ENCODE measurements at regions not wholly inside any gene's neighbourhood (a gene's known extent, or its start where the extent isn't known, plus 50 kb on each side); places are given as distances from the start of the nearest gene placed in this dataset.

DNA sequence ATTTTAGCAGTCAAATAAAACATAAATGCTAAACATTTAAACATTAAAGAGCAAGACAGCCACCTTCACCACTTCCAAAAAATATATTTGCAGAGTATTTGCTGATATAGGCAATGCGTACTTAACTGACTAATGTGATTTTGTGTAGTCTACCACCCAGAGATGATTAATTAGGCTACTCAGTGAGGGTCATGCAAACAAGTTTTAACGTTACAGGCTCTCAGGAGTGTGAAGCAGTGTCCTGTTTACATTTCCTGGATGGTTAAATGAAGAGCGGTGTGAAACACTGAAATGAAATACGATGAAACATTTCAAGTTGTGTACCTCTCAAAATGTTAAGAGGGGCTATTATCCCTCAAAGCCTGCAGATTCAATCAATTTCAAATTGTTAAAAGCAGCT lies 165.8 kb upstream of the LRIG3 start:
- Histone ChIP-seq H3K4me2 (no peak overlapping the region), H3K9me3 (no peaks in the 10 kb centered on the region), H3K4me1 (no peaks in the 10 kb centered on the region), H3K4me3 (no peak overlapping the region), H3K27ac (no peak overlapping the region)
- POLR2A ChIA-PET = no interaction called here
- CTCF ChIA-PET = interaction anchor here (1.2 to 5.8 kb wide), 7 partner anchors 8 to 1103 kb away, joined by 3 to 29 read pairs (median 3); no protein-coding TSS in a partner anchor
- DNase-seq (ENCODE audit: low read depth in 1 of 2, low spot score in 1 of 2) (no peak), FAIRE-seq (no peak), ATAC-seq (no peak)
- WGBS (ENCODE audit: missing lambda C conversion rate) = 65% methylated on average over 4 of the region's 4 CpGs
- TF ChIP-seq CBX2 (IDR thresholded peaks at IDR 0.05; ENCODE audit: borderline replicate concordance, low read depth) = no peak
- TF ChIP-seq RFX5 (IDR thresholded peaks at IDR 0.05) = no peak
- TF ChIP-seq, protein P1, sequence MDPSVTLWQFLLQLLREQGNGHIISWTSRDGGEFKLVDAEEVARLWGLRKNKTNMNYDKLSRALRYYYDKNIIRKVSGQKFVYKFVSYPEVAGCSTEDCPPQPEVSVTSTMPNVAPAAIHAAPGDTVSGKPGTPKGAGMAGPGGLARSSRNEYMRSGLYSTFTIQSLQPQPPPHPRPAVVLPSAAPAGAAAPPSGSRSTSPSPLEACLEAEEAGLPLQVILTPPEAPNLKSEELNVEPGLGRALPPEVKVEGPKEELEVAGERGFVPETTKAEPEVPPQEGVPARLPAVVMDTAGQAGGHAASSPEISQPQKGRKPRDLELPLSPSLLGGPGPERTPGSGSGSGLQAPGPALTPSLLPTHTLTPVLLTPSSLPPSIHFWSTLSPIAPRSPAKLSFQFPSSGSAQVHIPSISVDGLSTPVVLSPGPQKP (IDR thresholded peaks at IDR 0.05; ENCODE audit: low read depth, low read length) = no peak
- TF ChIP-seq KDM5A (IDR thresholded peaks at IDR 0.05) = no peak
- TF ChIP-seq ESRRA (IDR thresholded peaks at IDR 0.05; ENCODE audit: borderline replicate concordance, low read length) = no peak
- TF ChIP-seq, protein P2, sequence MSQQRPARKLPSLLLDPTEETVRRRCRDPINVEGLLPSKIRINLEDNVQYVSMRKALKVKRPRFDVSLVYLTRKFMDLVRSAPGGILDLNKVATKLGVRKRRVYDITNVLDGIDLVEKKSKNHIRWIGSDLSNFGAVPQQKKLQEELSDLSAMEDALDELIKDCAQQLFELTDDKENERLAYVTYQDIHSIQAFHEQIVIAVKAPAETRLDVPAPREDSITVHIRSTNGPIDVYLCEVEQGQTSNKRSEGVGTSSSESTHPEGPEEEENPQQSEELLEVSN (IDR thresholded peaks at IDR 0.05; ENCODE audit: borderline replicate concordance, low read depth) = no peak
- TF ChIP-seq NPAS2 (CRISPR knock-in tag; IDR thresholded peaks at IDR 0.05; ENCODE audit: borderline replicate concordance) = no peak

DNA sequence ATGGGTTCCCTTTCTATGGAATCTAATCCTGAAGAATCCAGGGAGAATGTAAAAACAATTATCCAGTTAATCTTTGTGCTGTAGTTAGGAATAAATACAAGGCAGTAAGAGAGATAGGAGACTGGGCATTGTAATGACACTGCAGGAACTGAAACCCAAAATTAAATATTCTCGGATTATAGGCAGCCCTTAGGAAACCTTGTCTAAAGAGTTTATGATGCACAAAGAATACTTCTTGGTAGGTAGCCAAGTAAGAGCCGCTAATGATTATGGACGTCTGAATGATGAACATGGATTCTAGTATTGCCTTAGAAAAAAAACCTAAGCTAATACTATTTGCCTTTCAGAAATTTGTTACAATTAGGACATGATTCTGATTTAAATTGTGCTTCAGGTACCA lies 165.4 kb upstream of the LRIG3 start:
- no peak overlapping the region for H3K27ac ChIP-seq
- DNase-seq (ENCODE audit: low read depth in 1 of 2, low spot score in 1 of 2) = no peak
- H3K4me1 ChIP-seq = no peaks in the 10 kb centered on the region
- FAIRE-seq = no peak
- no peak overlapping the region for H3K4me3 ChIP-seq
- no peaks in the 10 kb centered on the region for H3K9me3 ChIP-seq
- H3K4me2 ChIP-seq = no peak overlapping the region
- no peak for ATAC-seq
- ChIA-PET POLR2A (no interaction called here), CTCF (interaction anchor here (0.7 to 5.8 kb wide), 4 partner anchors 153 to 1071 kb away, joined by 3 to 29 read pairs (median 4); no protein-coding TSS in a partner anchor)
- WGBS (ENCODE audit: missing lambda C conversion rate) = 52% methylated on average over 3 of the region's 3 CpGs
- no peak for TF ChIP-seq HEYL (CRISPR knock-in tag; IDR thresholded peaks at IDR 0.05)
- TF ChIP-seq, protein P3, sequence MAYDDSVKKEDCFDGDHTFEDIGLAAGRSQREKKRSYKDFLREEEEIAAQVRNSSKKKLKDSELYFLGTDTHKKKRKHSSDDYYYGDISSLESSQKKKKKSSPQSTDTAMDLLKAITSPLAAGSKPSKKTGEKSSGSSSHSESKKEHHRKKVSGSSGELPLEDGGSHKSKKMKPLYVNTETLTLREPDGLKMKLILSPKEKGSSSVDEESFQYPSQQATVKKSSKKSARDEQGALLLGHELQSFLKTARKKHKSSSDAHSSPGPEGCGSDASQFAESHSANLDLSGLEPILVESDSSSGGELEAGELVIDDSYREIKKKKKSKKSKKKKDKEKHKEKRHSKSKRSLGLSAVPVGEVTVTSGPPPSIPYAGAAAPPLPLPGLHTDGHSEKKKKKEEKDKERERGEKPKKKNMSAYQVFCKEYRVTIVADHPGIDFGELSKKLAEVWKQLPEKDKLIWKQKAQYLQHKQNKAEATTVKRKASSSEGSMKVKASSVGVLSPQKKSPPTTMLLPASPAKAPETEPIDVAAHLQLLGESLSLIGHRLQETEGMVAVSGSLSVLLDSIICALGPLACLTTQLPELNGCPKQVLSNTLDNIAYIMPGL (CRISPR knock-in tag; IDR thresholded peaks at IDR 0.05; ENCODE audit: borderline replicate concordance) = no peak
- no peak for TF ChIP-seq TFCP2L1 (CRISPR knock-in tag; IDR thresholded peaks at IDR 0.05)
- no peak for TF ChIP-seq JUN (IDR thresholded peaks at IDR 0.05)
- TF ChIP-seq ESRRA (IDR thresholded peaks at IDR 0.05; ENCODE audit: borderline replicate concordance, low read length) = no peak
- no peak for TF ChIP-seq MYC (IDR thresholded peaks at IDR 0.05; ENCODE audit: borderline replicate concordance, low read length)
- no peak for TF ChIP-seq EP300 (IDR thresholded peaks at IDR 0.05)
- TF ChIP-seq, protein P4, sequence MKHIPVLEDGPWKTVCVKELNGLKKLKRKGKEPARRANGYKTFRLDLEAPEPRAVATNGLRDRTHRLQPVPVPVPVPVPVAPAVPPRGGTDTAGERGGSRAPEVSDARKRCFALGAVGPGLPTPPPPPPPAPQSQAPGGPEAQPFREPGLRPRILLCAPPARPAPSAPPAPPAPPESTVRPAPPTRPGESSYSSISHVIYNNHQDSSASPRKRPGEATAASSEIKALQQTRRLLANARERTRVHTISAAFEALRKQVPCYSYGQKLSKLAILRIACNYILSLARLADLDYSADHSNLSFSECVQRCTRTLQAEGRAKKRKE (CRISPR knock-in tag; IDR thresholded peaks at IDR 0.05; ENCODE audit: low read depth) = no peak
- TF ChIP-seq, protein P5, sequence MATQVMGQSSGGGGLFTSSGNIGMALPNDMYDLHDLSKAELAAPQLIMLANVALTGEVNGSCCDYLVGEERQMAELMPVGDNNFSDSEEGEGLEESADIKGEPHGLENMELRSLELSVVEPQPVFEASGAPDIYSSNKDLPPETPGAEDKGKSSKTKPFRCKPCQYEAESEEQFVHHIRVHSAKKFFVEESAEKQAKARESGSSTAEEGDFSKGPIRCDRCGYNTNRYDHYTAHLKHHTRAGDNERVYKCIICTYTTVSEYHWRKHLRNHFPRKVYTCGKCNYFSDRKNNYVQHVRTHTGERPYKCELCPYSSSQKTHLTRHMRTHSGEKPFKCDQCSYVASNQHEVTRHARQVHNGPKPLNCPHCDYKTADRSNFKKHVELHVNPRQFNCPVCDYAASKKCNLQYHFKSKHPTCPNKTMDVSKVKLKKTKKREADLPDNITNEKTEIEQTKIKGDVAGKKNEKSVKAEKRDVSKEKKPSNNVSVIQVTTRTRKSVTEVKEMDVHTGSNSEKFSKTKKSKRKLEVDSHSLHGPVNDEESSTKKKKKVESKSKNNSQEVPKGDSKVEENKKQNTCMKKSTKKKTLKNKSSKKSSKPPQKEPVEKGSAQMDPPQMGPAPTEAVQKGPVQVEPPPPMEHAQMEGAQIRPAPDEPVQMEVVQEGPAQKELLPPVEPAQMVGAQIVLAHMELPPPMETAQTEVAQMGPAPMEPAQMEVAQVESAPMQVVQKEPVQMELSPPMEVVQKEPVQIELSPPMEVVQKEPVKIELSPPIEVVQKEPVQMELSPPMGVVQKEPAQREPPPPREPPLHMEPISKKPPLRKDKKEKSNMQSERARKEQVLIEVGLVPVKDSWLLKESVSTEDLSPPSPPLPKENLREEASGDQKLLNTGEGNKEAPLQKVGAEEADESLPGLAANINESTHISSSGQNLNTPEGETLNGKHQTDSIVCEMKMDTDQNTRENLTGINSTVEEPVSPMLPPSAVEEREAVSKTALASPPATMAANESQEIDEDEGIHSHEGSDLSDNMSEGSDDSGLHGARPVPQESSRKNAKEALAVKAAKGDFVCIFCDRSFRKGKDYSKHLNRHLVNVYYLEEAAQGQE (IDR thresholded peaks at IDR 0.05) = no peak
- no peak for TF ChIP-seq NFE2L2 (conservative IDR thresholded peaks at IDR 0.05; ENCODE audit: low read length)
- TF ChIP-seq KDM5A (IDR thresholded peaks at IDR 0.05) = no peak
- no peak for TF ChIP-seq CBX8 (IDR thresholded peaks at IDR 0.05)
- no peak for TF ChIP-seq HOXA7 (CRISPR knock-in tag; IDR thresholded peaks at IDR 0.05)
- TF ChIP-seq ZNF302 (CRISPR knock-in tag; IDR thresholded peaks at IDR 0.05) = no peak
- TF ChIP-seq KDM1A (IDR thresholded peaks at IDR 0.05; ENCODE audit: low read depth) = no peak
- no peak for TF ChIP-seq SMC3 (IDR thresholded peaks at IDR 0.05)

All from A549 (cell line).